Right renal cortex interstitium (tissue), 3 donors: ENCODE measurements at regions not wholly inside any gene's neighbourhood (a gene's known extent, or its start where the extent isn't known, plus 50 kb on each side); places are given as distances from the start of the nearest gene placed in this dataset.
A peak's percentile ranks its signal among the peaks of the same experiment; 100 is the strongest.
"Not testable (repeated sequence)": the region's sequence is repeated elsewhere in the genome, so short reads cannot be mapped to it uniquely, and the experiment has no call there.

Experiments used
- DNase-seq, 3 donors: peaks; one replicate each; pipeline ENCODE4 v3.0.0-alpha.2; 2013; ENCODE audit warnings: low read depth in 3 of 3, low spot score in 2 of 3

GRCh38 chr4:18636001-18636585 lies 614.5 kb upstream of the LCORL start:
- no peak for DNase-seq

GRCh38 chr4:18635531-18635930 lies 614.0 kb upstream of the LCORL start:
- DNase-seq: no peak

GRCh38 chr4:18631586-18631985 lies 610.0 kb upstream of the LCORL start:
- DNase-seq: no peak

- no peak for DNase-seq
Observed at GRCh38 chr4:18630218-18631110, 608.9 kb upstream of the LCORL start.

- no peak for DNase-seq
Observed at GRCh38 chr4:18627447-18628005, 606.0 kb upstream of the LCORL start.

- no peak for DNase-seq
Observed at GRCh38 chr4:18626996-18627395, 605.4 kb upstream of the LCORL start.

GRCh38 chr4:18626366-18626765 lies 604.8 kb upstream of the LCORL start:
- no peak for DNase-seq

GRCh38 chr4:18621186-18621585 lies 599.6 kb upstream of the LCORL start:
- DNase-seq: no peak

- no peak for DNase-seq
Observed at GRCh38 chr4:18616720-18617119, 595.2 kb upstream of the LCORL start.

GRCh38 chr4:18611026-18611425 lies 589.5 kb upstream of the LCORL start:
- no peak for DNase-seq

GRCh38 chr4:18608908-18609533 lies 587.5 kb upstream of the LCORL start:
- no peak for DNase-seq

GRCh38 chr4:18602610-18603009 lies 581.1 kb upstream of the LCORL start:
- not testable (repeated sequence) for DNase-seq

GRCh38 chr4:18593297-18594002 lies 571.9 kb upstream of the LCORL start:
- peak; percentile 65 to 71 (median 65) for DNase-seq

- DNase-seq: no peak
Observed at GRCh38 chr4:18582841-18583240, 561.3 kb upstream of the LCORL start.

- no peak for DNase-seq
Observed at GRCh38 chr4:18578307-18578706, 556.8 kb upstream of the LCORL start.

GRCh38 chr4:18572481-18572880 lies 550.9 kb upstream of the LCORL start:
- DNase-seq: no peak

- DNase-seq: no peak
Observed at GRCh38 chr4:18571301-18571761, 549.8 kb upstream of the LCORL start.

GRCh38 chr4:18570370-18570769 lies 548.8 kb upstream of the LCORL start:
- no peak for DNase-seq

GRCh38 chr4:18568600-18568999 lies 547.0 kb upstream of the LCORL start:
- DNase-seq: no peak

- no peak for DNase-seq
Observed at GRCh38 chr4:18566970-18567799, 545.6 kb upstream of the LCORL start.
